ENCODE measurements at regions not wholly inside any gene's neighbourhood (a gene's known extent, or its start where the extent isn't known, plus 50 kb on each side); places are given as distances from the start of the nearest gene placed in this dataset.

DNA sequence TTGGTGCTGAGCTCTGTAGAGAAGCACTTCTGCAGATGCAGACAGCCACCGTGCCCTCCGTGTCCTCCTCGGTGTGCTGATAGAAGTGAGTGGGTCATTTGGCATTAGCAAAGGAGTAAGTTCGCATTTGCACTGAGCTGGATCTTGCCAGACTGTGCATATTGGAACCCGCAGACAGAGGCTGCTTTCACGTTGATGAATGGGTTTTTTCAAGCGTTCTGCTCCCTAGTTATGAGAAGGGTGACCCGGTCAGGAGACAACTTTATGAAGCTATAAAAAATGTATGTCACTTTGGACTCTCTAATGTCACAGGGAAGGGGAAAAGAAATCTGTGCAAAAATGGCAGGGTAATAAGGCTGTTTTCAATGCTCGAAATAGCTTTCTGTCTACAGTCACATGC is 739.4 kb downstream of the MCTP2 start:
- no peak for DNase-seq (ENCODE audit: low spot score in 2 of 2)
- no peaks in the 10 kb centered on the region for H3K4me1 ChIP-seq
- no peaks in the 10 kb centered on the region for H3K36me3 ChIP-seq
- TF ChIP-seq, protein P1, sequence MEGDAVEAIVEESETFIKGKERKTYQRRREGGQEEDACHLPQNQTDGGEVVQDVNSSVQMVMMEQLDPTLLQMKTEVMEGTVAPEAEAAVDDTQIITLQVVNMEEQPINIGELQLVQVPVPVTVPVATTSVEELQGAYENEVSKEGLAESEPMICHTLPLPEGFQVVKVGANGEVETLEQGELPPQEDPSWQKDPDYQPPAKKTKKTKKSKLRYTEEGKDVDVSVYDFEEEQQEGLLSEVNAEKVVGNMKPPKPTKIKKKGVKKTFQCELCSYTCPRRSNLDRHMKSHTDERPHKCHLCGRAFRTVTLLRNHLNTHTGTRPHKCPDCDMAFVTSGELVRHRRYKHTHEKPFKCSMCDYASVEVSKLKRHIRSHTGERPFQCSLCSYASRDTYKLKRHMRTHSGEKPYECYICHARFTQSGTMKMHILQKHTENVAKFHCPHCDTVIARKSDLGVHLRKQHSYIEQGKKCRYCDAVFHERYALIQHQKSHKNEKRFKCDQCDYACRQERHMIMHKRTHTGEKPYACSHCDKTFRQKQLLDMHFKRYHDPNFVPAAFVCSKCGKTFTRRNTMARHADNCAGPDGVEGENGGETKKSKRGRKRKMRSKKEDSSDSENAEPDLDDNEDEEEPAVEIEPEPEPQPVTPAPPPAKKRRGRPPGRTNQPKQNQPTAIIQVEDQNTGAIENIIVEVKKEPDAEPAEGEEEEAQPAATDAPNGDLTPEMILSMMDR (IDR thresholded peaks at IDR 0.05), result no peak
- TF ChIP-seq POLR2A (IDR thresholded peaks at IDR 0.05) (no peak), POLR2AphosphoS5 (IDR thresholded peaks at IDR 0.05) (no peak)
- no peak overlapping the region for H3K4me3 ChIP-seq
- H3K9me3 ChIP-seq, result no peaks in the 10 kb centered on the region
- intact Hi-C loops (cut with DNase I; ENCODE audit: low total_unique reads), result no loop called here
- H3K27ac ChIP-seq, result no peak overlapping the region
- no peaks in the 10 kb centered on the region for H3K27me3 ChIP-seq

DNA sequence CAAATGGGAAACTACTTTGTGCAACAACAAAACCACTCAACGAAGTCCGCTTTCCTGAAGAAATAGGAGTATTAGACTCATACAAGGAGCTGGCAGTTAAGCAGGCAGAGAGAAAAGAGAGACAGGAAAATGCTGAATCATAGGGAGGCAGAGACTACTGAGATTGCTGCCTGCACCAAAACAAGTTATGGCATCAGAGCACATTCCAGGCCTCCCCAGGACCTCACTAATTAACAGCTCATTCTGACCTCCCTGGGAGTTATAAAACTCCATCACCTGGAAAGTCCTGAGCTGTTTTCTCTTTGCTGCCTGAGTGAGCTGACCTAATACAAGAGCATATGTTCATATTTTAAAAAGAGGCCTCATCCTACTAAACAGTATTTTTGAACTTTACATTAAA is 741.0 kb downstream of the MCTP2 start:
- TF ChIP-seq POLR2AphosphoS5 (IDR thresholded peaks at IDR 0.05), result no peak
- TF ChIP-seq POLR2A (IDR thresholded peaks at IDR 0.05), result no peak
- TF ChIP-seq, protein P1 (IDR thresholded peaks at IDR 0.05), result no peak
- H3K36me3 ChIP-seq, result no peaks in the 10 kb centered on the region
- DNase-seq (ENCODE audit: low spot score in 2 of 2), result no peak
- no peak overlapping the region for H3K4me3 ChIP-seq
- H3K9me3 ChIP-seq, result no peaks in the 10 kb centered on the region
- no peaks in the 10 kb centered on the region for H3K4me1 ChIP-seq
- no peak overlapping the region for H3K27ac ChIP-seq
- intact Hi-C loops (cut with DNase I; ENCODE audit: low total_unique reads), result no loop called here
- H3K27me3 ChIP-seq, result no peaks in the 10 kb centered on the region

DNA sequence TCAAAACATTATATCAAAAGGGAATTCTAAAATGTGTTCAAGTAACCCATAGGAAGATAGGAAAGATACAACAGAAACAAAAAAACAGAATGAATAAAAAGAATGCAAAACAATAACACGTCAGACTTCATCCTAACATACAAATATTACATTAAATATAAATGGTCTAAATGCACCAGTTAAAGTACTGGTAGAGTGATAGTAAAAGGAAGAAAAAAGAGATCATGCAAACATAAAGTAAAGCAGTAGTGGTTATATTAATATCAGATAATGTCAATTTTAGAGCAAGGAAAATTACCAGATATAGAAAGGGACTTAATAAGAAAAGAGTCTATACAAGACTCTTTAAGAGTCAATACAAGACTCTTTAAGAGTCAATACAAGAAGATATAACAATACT is 755.7 kb downstream of the MCTP2 start:
- intact Hi-C loops (cut with DNase I; ENCODE audit: low total_unique reads), result no loop called here
- TF ChIP-seq POLR2A (IDR thresholded peaks at IDR 0.05) (no peak), POLR2AphosphoS5 (IDR thresholded peaks at IDR 0.05) (no peak)
- TF ChIP-seq, protein P1 (IDR thresholded peaks at IDR 0.05), result no peak
- H3K27me3 ChIP-seq, result no peaks in the 10 kb centered on the region
- no peaks in the 10 kb centered on the region for H3K36me3 ChIP-seq
- no peaks in the 10 kb centered on the region for H3K4me1 ChIP-seq
- H3K27ac ChIP-seq, result no peak overlapping the region
- no peak for DNase-seq (ENCODE audit: low spot score in 2 of 2)
- no peak overlapping the region for H3K4me3 ChIP-seq
- peaks cover 0 to 9% of the 10 kb centered on the region in 2 donors for H3K9me3 ChIP-seq

DNA sequence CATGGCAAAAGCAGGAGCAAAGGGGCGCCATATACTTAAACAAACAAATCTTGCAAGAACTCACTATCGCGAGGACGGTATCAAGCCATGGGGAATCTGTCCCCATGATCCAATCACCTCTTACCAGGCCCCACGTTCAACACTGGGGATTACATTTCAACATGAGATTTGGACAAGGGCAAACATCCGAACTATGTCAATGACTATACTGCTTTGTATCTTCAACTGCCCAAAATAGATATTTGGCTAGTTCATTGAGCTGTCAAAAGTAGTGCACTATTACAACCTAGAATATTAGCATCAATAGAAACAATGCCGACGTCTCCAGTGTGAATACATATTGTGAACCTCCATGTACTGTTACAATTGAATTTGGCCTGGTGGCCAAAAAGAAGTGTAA is 760.4 kb downstream of the MCTP2 start:
- Histone ChIP-seq H3K4me3 (no peak overlapping the region), H3K36me3 (no peaks in the 10 kb centered on the region), H3K9me3 (peaks cover 0 to 7% of the 10 kb centered on the region in 2 donors), H3K27me3 (no peaks in the 10 kb centered on the region), H3K27ac (no peak overlapping the region), H3K4me1 (no peaks in the 10 kb centered on the region)
- DNase-seq (ENCODE audit: low spot score in 2 of 2), result no peak
- TF ChIP-seq POLR2A (IDR thresholded peaks at IDR 0.05), result no peak
- TF ChIP-seq POLR2AphosphoS5 (IDR thresholded peaks at IDR 0.05), result no peak
- TF ChIP-seq, protein P1 (IDR thresholded peaks at IDR 0.05), result no peak
- intact Hi-C loops (cut with DNase I; ENCODE audit: low total_unique reads), result no loop called here

DNA sequence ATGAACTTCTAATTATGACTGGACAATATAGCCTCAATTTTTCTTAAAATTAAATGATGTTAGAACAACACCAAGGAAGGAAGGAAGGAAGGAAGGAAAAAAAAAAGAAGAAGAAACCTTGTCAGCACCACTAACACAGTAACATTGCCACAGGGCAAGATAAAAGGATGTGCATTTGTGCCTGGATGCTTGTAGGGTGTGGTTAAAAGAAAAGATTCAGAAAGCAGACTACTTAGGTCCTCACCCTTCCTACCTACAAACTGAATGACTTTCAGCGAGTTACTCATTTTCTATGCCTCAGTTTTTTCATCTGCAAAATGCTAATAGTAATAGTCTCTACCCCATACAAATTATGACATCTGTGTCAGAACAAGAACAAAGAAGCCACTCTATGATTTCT is 778.3 kb downstream of the MCTP2 start:
- Histone ChIP-seq H3K36me3 (no peaks in the 10 kb centered on the region), H3K9me3 (no peaks in the 10 kb centered on the region), H3K27me3 (no peaks in the 10 kb centered on the region), H3K4me1 (no peaks in the 10 kb centered on the region), H3K27ac (no peak overlapping the region), H3K4me3 (no peak overlapping the region)
- TF ChIP-seq POLR2A (IDR thresholded peaks at IDR 0.05) (no peak), POLR2AphosphoS5 (IDR thresholded peaks at IDR 0.05) (no peak)
- TF ChIP-seq, protein P1 (IDR thresholded peaks at IDR 0.05), result no peak
- no peak for DNase-seq (ENCODE audit: low spot score in 2 of 2)
- intact Hi-C loops (cut with DNase I; ENCODE audit: low total_unique reads), result no loop called here
